HEK293T (cell line): ENCODE measurements at regions not wholly inside any gene's neighbourhood (a gene's known extent, or its start where the extent isn't known, plus 50 kb on each side); places are given as distances from the start of the nearest gene placed in this dataset.

Experiments used
- CTCF ChIA-PET: fragments of 350-600 bp; formaldehyde crosslinking; extraction: SDS; loops from one replicate; lab custom pipeline; 2021; ENCODE audit warnings: antibody characterized with exemption, inconsistent platforms; lab: Yijun Ruan, JAX
- POLR2A ChIA-PET: fragments of 350-600 bp; formaldehyde crosslinking; extraction: SDS; loops from one replicate; lab custom pipeline; 2020; ENCODE audit warnings: antibody characterized with exemption, inconsistent platforms; lab: Yijun Ruan, JAX
- DNase-seq: peaks from one replicate; pipeline ENCODE4 v3.0.0; 2012; ENCODE audit warnings: mixed read lengths; ENCODE audit errors: extremely low spot score
- ARNT ChIP-seq: fragments of 450-650 bp; IDR thresholded peaks from 2 replicates; pipeline ENCODE4 v1.6.1; 2017; ENCODE audit warnings: mild to moderate bottlenecking
- BHLHE40 ChIP-seq: fragments of 450-650 bp; IDR thresholded peaks from 2 replicates; pipeline ENCODE4 v1.6.1; 2016; ENCODE audit warnings: mild to moderate bottlenecking, moderate library complexity, borderline replicate concordance
- CTBP1 ChIP-seq: fragments of 450-650 bp; IDR thresholded peaks from 2 replicates; pipeline ENCODE4 v1.6.1; 2016; ENCODE audit warnings: borderline replicate concordance
- ELF4 ChIP-seq: fragments of 450-650 bp; IDR thresholded peaks from 2 replicates; pipeline ENCODE4 v1.6.1; 2017; ENCODE audit warnings: antibody characterized with exemption
- FOXA1 ChIP-seq: fragments of 450-650 bp; IDR thresholded peaks from 2 replicates; pipeline ENCODE4 v1.6.1; 2016; ENCODE audit warnings: mild to moderate bottlenecking
- FOXK2 ChIP-seq: fragments of 450-650 bp; IDR thresholded peaks from 2 replicates; pipeline ENCODE4 v1.6.1; 2016; ENCODE audit warnings: mild to moderate bottlenecking
- FOXM1 ChIP-seq: fragments of 450-650 bp; IDR thresholded peaks from 2 replicates; pipeline ENCODE4 v1.6.1; 2017; ENCODE audit warnings: mild to moderate bottlenecking, borderline replicate concordance
- HDGF ChIP-seq: fragments of 450-650 bp; IDR thresholded peaks from 2 replicates; pipeline ENCODE4 v1.6.1; 2017; ENCODE audit warnings: antibody characterized with exemption, borderline replicate concordance
- L3MBTL2 ChIP-seq: fragments of 450-650 bp; conservative IDR thresholded peaks from 2 replicates; pipeline ENCODE4 v1.6.1; 2016; ENCODE audit warnings: mild to moderate bottlenecking
- LEF1 ChIP-seq: fragments of 450-650 bp; IDR thresholded peaks from 2 replicates; pipeline ENCODE4 v1.6.1; 2017; ENCODE audit warnings: mild to moderate bottlenecking, borderline replicate concordance
- NFRKB ChIP-seq: fragments of 450-650 bp; IDR thresholded peaks from 2 replicates; pipeline ENCODE4 v1.6.1; 2016; ENCODE audit warnings: mild to moderate bottlenecking, moderate library complexity
- PKNOX1 ChIP-seq: fragments of 450-650 bp; IDR thresholded peaks from 2 replicates; pipeline ENCODE4 v1.6.1; 2016
- SP1 ChIP-seq: fragments of 450-650 bp; IDR thresholded peaks from 2 replicates; pipeline ENCODE4 v1.6.1; 2017
- SUZ12 ChIP-seq: fragments of 450-650 bp; IDR thresholded peaks from 2 replicates; pipeline ENCODE4 v1.6.1; 2016; ENCODE audit warnings: mild to moderate bottlenecking
- TARDBP ChIP-seq: fragments of 450-650 bp; IDR thresholded peaks from 2 replicates; pipeline ENCODE4 v1.6.1; 2016
- ZNF384 ChIP-seq: fragments of 450-650 bp; IDR thresholded peaks from 2 replicates; pipeline ENCODE4 v1.6.1; 2016

- no peak for DNase-seq
- ChIA-PET POLR2A (no interaction called here), CTCF (no interaction called here)
- TF ChIP-seq NFRKB (no peak), ELF4 (no peak), CTBP1 (no peak), HDGF (no peak), LEF1 (no peak)
Observed at GRCh38 chr9:103714992-103715391, 379.1 kb upstream of the SMC2 start.

- DNase-seq: no peak
- POLR2A ChIA-PET: no interaction called here
- CTCF ChIA-PET: no interaction called here
Observed at GRCh38 chr9:103721056-103721455, 373.1 kb upstream of the SMC2 start.

GRCh38 chr9:103730866-103731265, 363.2 kb upstream of the SMC2 start:
- TF ChIP-seq ZNF384 (no peak), SUZ12 (no peak), BHLHE40 (no peak), NFRKB (no peak), HDGF (no peak), CTBP1 (no peak), ARNT (no peak), FOXK2 (no peak), TARDBP (no peak), FOXM1 (no peak), ELF4 (no peak), PKNOX1 (no peak), FOXA1 (no peak), L3MBTL2 (no peak), SP1 (no peak), LEF1 (no peak)
- DNase-seq: no peak
- ChIA-PET POLR2A (no interaction called here), CTCF (interaction anchor here (0.6 kb wide), 1 partner anchor 53 kb away, joined by 3 read pairs; no protein-coding TSS in a partner anchor)

More at GRCh38 chr9:103721056-103721455, 373.1 kb upstream of the SMC2 start:
- TF ChIP-seq FOXM1 (no peak), FOXA1 (no peak), ELF4 (no peak), TARDBP (no peak)

GRCh38 chr9:103731541-103731940, 362.6 kb upstream of the SMC2 start:
- CTCF ChIA-PET: no interaction called here
- POLR2A ChIA-PET: no interaction called here
- no peak for DNase-seq
- no peak for TF ChIP-seq ELF4
- TF ChIP-seq SUZ12: no peak
- no peak for TF ChIP-seq ZNF384
- TF ChIP-seq TARDBP: no peak
- no peak for TF ChIP-seq BHLHE40
- no peak for TF ChIP-seq SP1
- no peak for TF ChIP-seq FOXM1
- TF ChIP-seq LEF1: no peak
- TF ChIP-seq PKNOX1: no peak
- TF ChIP-seq FOXA1: no peak

- POLR2A ChIA-PET: no interaction called here
- TF ChIP-seq ZNF384 (no peak), SP1 (no peak), BHLHE40 (no peak), L3MBTL2 (no peak), SUZ12 (no peak), LEF1 (no peak), PKNOX1 (no peak), ELF4 (no peak), CTBP1 (no peak), FOXA1 (no peak), FOXK2 (no peak), FOXM1 (no peak), HDGF (no peak), NFRKB (no peak), TARDBP (no peak), ARNT (no peak)
- CTCF ChIA-PET: no interaction called here
- no peak for DNase-seq
Observed at GRCh38 chr9:103734471-103734870, 359.6 kb upstream of the SMC2 start.

- POLR2A ChIA-PET: no interaction called here
Observed at GRCh38 chr9:103755441-103755840, 338.7 kb upstream of the SMC2 start.

More at GRCh38 chr9:103755441-103755840, 338.7 kb upstream of the SMC2 start:
- CTCF ChIA-PET: no interaction called here
- DNase-seq: no peak
- TF ChIP-seq CTBP1 (no peak), BHLHE40 (no peak), PKNOX1 (no peak), ARNT (no peak), SP1 (no peak), FOXM1 (no peak), ELF4 (no peak), SUZ12 (no peak)
